ENCODE measurements at regions not wholly inside any gene's neighbourhood (a gene's known extent, or its start where the extent isn't known, plus 50 kb on each side); places are given as distances from the start of the nearest gene placed in this dataset.

DNA sequence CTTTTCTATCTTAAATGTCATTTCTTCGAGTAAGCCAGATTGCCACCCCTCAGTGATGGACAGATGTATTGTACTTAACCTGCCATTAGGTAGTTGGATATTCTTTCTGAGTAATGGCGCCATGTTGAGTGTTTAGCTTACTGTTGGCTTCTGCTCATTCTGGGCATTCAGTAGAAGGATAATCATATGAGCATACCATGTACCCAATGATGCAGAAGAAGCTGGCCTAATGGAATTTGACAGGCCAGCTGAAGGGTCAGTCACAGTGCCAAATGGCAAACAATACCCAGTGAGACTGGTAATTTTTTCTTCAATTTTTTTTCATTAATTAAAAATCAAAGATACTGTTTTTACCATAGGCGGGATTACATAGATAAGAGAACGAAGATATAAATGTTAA is 1010.8 kb upstream of the EYS start:
- H3K4me3 ChIP-seq, result no peak overlapping the region
- no peak overlapping the region for H3K27ac ChIP-seq (replicated peaks)
- no peak for DNase-seq
- H3K36me3 ChIP-seq, result no peaks in the 10 kb centered on the region
- intact Hi-C loops (cut with micrococcal nuclease), result no loop called here
- H3K27me3 ChIP-seq (ENCODE audit: low read depth), result no peaks in the 10 kb centered on the region
- peaks cover 14% of the 10 kb centered on the region for H3K9me3 ChIP-seq (replicated peaks)
- TF ChIP-seq CTCF (IDR thresholded peaks at IDR 0.05; ENCODE audit: borderline replicate concordance), result no peak
- H3K4me1 ChIP-seq, result no peaks in the 10 kb centered on the region

DNA sequence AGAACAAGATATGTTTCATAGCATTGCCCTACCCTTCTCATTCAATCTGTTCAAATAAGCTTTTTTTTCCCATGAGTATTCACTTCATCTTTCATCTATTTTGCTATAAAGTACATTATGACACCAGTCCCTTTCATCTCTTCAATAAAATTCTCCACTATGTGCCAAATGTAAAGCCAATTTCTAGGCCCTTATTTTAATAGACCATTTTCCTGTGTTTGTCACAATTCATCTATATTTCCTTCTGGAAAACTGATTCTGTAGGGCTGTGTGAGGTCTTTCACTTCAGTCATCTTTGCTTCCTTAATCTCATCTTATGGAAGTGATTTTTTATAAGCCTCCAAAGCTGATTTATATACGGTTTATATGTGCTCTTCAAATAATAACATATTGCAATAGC is 992.4 kb upstream of the EYS start:
- H3K9me3 ChIP-seq (replicated peaks), result no peaks in the 10 kb centered on the region
- no peak for DNase-seq
- H3K27me3 ChIP-seq (ENCODE audit: low read depth), result no peaks in the 10 kb centered on the region
- H3K4me3 ChIP-seq, result no peak overlapping the region
- no peaks in the 10 kb centered on the region for H3K4me1 ChIP-seq
- TF ChIP-seq CTCF (IDR thresholded peaks at IDR 0.05; ENCODE audit: borderline replicate concordance), result no peak
- intact Hi-C loops (cut with micrococcal nuclease), result no loop called here
- no peaks in the 10 kb centered on the region for H3K36me3 ChIP-seq
- no peak overlapping the region for H3K27ac ChIP-seq (replicated peaks)

DNA sequence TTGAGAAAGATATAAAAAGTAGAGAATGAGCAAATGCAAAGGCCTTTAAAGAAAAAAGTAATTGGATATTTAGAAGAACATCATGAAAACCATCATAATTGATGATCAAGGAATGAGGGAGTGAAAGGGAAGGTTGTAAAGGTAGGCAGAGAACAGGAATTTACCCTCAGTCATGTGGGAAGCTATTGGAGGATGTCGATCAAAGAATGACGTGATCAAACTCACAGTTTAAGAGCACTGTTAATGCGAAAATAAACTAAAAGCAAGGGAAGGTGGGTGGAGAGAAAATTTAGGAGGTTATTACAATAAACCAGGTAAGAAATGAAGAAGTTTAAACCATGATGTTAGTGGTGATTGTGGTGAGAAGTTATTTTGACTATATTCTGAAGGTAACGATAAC is 982.6 kb upstream of the EYS start:
- DNase-seq, result no peak
- H3K27ac ChIP-seq (replicated peaks), result no peak overlapping the region
- no peaks in the 10 kb centered on the region for H3K36me3 ChIP-seq
- no peak overlapping the region for H3K4me3 ChIP-seq
- peaks cover 9% of the 10 kb centered on the region for H3K9me3 ChIP-seq (replicated peaks)
- intact Hi-C loops (cut with micrococcal nuclease), result no loop called here
- H3K4me1 ChIP-seq, result no peaks in the 10 kb centered on the region
- H3K27me3 ChIP-seq (ENCODE audit: low read depth), result no peaks in the 10 kb centered on the region
- no peak for TF ChIP-seq CTCF (IDR thresholded peaks at IDR 0.05; ENCODE audit: borderline replicate concordance)

GRCh38 chr6:66687611-66688140 is 980.6 kb upstream of the EYS start:
- Histone ChIP-seq H3K4me3 (no peak overlapping the region), H3K9me3 (replicated peaks) (peaks cover 19% of the 10 kb centered on the region), H3K27ac (replicated peaks) (no peak overlapping the region), H3K27me3 (ENCODE audit: low read depth) (no peaks in the 10 kb centered on the region), H3K36me3 (no peaks in the 10 kb centered on the region), H3K4me1 (no peaks in the 10 kb centered on the region)
- no peak for TF ChIP-seq CTCF (IDR thresholded peaks at IDR 0.05; ENCODE audit: borderline replicate concordance)
- intact Hi-C loops (cut with micrococcal nuclease), result no loop called here
- DNase-seq, result no peak

- no peak for DNase-seq
- TF ChIP-seq CTCF (IDR thresholded peaks at IDR 0.05; ENCODE audit: borderline replicate concordance), result no peak
- intact Hi-C loops (cut with micrococcal nuclease), result no loop called here
Measured at GRCh38 chr6:66675906-66676305, 968.9 kb upstream of the EYS start.

DNA sequence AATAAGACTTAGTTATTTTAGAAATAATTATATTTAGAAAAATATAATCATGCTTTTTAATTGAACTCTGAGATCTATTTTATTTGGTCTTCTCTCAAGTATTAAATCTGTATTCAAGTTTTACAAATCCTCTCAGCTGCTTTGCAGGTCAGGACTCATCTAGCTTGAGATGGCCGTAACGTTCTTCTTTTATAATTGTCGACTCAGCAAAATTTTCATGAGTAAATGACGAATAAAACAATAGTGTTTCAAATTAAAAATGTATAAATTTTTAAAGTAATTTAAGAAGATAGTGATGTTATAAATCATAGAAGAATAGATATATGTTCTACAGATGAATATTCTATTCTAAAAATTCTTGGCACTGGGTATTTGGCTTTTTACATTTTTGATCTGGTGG is 957.1 kb upstream of the EYS start:
- H3K36me3 ChIP-seq, result no peaks in the 10 kb centered on the region
- no peaks in the 10 kb centered on the region for H3K4me1 ChIP-seq
- H3K27ac ChIP-seq (replicated peaks), result no peak overlapping the region
- H3K4me3 ChIP-seq, result no peak overlapping the region
- no peak for DNase-seq
- intact Hi-C loops (cut with micrococcal nuclease), result no loop called here
- no peaks in the 10 kb centered on the region for H3K9me3 ChIP-seq (replicated peaks)
- H3K27me3 ChIP-seq (ENCODE audit: low read depth), result no peaks in the 10 kb centered on the region
- TF ChIP-seq CTCF (IDR thresholded peaks at IDR 0.05; ENCODE audit: borderline replicate concordance), result no peak

More at GRCh38 chr6:66675906-66676305, 968.9 kb upstream of the EYS start:
- Histone ChIP-seq H3K4me3 (no peak overlapping the region), H3K4me1 (no peaks in the 10 kb centered on the region), H3K27me3 (ENCODE audit: low read depth) (no peaks in the 10 kb centered on the region), H3K36me3 (no peaks in the 10 kb centered on the region), H3K27ac (replicated peaks) (no peak overlapping the region), H3K9me3 (replicated peaks) (no peaks in the 10 kb centered on the region)

All from left ventricle myocardium inferior (tissue), 1 donor.